ENCODE measurements at regions not wholly inside any gene's neighbourhood (a gene's known extent, or its start where the extent isn't known, plus 50 kb on each side); places are given as distances from the start of the nearest gene placed in this dataset.
"Not testable (repeated sequence)": the region's sequence is repeated elsewhere in the genome, so short reads cannot be mapped to it uniquely, and the experiment has no call there.

- TF ChIP-seq CTCF, POLR2A (IDR thresholded peaks at IDR 0.05): not testable (repeated sequence)
These were observed 99.8 kb upstream of the MPP7 start for GRCh38 chr10:28402611-28403073.
